Ureter (tissue), 1 donor: ENCODE measurements at regions not wholly inside any gene's neighbourhood (a gene's known extent, or its start where the extent isn't known, plus 50 kb on each side); places are given as distances from the start of the nearest gene placed in this dataset.
"Not testable (repeated sequence)": the region's sequence is repeated elsewhere in the genome, so short reads cannot be mapped to it uniquely, and the experiment has no call there.

Experiments used
- DNase-seq: peaks from one replicate; pipeline ENCODE4 v3.0.0-alpha.2; 2020; ENCODE audit warnings: low spot score
- donor health status: DM: yes; HTN: yes; CAD: no.

- no peak for DNase-seq
These were observed 992.7 kb upstream of the USP15 start for GRCh38 chr12:61267474-61267873.

DNA sequence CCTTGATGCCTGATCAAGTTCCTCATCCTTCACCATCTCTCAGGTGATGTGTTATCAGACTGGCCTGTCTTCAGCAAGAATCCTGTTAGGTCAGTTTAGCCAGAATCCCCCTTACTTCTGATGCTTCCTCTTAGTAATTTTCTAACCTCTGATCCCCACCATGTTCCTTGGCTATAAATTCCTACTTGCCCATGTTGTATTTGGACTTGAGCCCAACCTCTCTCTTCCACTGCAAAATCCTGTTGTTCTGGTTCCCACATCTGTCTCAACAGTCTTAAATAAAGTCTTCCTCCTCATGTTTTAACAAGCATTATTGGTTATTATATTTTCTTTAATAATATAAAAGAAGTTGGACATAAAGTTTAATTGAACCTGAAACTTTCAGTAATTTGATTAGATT lies 987.8 kb upstream of the USP15 start:
- DNase-seq, result no peak

DNA sequence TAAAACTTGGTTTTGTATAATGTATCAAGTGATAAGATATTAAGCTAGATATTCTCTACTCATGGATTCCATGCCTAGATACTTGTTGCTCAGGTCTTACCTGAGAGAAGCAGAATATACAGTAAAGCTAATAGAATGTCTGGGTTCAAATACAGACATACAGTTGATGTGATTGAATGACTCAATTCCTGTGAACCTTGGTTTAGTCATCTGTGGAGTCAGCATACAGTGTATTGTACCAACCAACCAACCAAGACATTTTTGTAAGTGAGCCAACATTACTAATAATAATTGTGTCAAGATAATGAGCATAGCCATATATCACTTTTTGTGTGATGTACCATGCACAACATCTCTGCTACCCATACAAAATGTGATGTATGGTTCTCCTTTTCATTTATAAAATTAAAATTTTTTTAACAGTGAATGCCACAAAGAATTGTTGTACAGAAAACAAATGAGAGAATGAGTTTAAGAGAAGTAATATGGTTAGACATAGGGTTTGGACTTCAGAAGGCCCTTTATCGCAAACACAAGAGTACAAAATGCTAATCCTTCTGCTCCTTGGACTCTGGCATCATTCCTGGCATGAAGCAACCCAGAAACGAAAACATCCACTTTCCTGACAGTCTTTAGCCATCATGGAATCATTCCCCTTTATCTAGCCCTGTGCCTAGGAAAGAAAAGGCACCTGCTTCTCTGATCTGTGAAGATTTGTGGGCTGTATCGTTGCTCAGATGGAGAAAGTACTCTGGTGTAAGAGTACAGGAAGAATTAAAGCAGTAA lies 977.2 kb upstream of the USP15 start:
- DNase-seq, result no peak

GRCh38 chr12:61290473-61290872 lies 969.7 kb upstream of the USP15 start:
- no peak for DNase-seq

GRCh38 chr12:61291647-61292046 lies 968.6 kb upstream of the USP15 start:
- no peak for DNase-seq

- DNase-seq, result not testable (repeated sequence)
These were observed 966.2 kb upstream of the USP15 start for GRCh38 chr12:61294011-61294410.

GRCh38 chr12:61301817-61302216 lies 958.4 kb upstream of the USP15 start:
- DNase-seq, result no peak

DNA sequence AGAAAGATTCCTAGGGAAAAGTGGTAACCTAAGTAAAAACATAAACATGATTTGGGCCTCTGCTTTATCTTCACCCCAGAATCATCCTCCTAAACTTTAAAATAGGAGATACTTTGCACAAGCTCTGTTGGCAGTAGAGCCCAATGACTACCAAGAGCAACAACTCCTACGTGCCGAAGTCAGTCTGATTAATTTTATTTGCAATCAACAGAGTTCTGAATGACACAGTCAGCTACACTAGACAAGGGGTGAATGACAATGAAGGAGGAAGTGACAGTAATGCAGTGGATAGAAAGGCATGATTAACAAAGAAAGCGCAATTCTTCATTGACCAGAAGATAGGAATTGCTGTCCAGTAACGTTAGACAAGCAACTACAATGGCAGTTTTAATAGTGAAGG lies 957.9 kb upstream of the USP15 start:
- no peak for DNase-seq

- no peak for DNase-seq
These were observed 952.0 kb upstream of the USP15 start for GRCh38 chr12:61308220-61308619.

- DNase-seq, result no peak
These were observed 948.8 kb upstream of the USP15 start for GRCh38 chr12:61311413-61311812.

DNA sequence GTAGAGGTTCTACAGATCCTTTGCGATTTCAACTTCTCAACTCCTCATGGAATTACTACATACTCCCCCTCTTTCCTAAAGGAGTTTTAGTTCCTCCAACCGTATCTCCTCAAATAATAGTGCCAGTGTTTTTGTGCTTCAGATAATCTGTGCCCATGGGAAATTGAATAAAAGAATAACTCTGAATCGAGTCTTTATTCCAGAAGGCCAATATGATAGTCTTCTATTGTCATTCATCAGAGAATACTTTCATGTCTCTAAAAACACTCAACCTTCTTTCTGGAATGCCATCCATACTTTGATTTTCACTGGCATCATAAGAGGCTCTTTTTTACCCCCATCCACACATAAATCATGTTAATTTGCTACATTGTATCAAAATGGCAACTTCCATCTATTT lies 911.3 kb upstream of the USP15 start:
- no peak for DNase-seq

DNA sequence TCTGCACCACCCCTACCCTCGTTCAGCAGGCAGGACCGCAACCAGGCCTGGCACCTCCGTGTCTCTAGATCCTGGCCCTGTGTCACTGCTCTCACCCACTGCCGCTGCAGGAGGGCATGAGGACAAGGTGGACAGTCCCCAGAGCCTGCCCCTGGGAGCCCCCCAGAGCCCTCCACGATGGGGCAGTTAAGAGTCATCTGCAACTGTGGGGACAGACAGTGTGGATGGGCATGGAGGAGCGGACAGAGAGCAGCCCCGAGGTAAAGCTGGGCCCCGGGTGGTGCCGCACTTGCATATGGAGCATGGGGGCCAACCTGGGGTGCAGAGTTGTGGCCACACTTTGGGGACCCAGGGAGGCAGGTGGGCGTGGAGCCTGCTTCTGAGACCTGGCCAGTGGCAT lies 905.1 kb upstream of the USP15 start:
- no peak for DNase-seq

- no peak for DNase-seq
These were observed 903.7 kb upstream of the USP15 start for GRCh38 chr12:61356485-61356884.

DNA sequence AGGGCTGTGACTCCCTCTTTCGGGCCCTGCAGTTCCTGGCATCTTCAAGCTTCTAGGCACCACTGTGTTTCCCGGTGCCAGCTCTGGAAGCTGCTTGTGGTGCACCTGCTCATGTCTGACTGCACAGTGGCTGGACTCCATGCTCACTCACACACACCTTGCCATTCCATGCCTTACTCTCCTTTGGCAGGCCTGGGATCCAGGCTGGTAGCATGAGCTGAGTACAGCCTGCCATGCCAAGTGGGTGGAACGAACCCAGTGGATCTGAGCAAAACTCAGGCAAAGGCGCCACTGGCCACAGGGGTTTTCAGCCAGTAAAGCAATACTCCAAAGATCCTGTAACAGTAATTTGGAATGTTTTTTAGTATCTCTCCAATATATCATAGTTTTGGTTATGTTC lies 902.7 kb upstream of the USP15 start:
- DNase-seq, result no peak

- DNase-seq, result no peak
These were observed 898.2 kb upstream of the USP15 start for GRCh38 chr12:61362037-61362436.

GRCh38 chr12:61365001-61365400 lies 895.2 kb upstream of the USP15 start:
- DNase-seq, result no peak

GRCh38 chr12:61367281-61367785 lies 892.9 kb upstream of the USP15 start:
- no peak for DNase-seq

- no peak for DNase-seq
These were observed 890.8 kb upstream of the USP15 start for GRCh38 chr12:61369241-61369910.

GRCh38 chr12:61384511-61384910 lies 875.7 kb upstream of the USP15 start:
- DNase-seq, result no peak

- no peak for DNase-seq
These were observed 874.4 kb upstream of the USP15 start for GRCh38 chr12:61385771-61386170.

DNA sequence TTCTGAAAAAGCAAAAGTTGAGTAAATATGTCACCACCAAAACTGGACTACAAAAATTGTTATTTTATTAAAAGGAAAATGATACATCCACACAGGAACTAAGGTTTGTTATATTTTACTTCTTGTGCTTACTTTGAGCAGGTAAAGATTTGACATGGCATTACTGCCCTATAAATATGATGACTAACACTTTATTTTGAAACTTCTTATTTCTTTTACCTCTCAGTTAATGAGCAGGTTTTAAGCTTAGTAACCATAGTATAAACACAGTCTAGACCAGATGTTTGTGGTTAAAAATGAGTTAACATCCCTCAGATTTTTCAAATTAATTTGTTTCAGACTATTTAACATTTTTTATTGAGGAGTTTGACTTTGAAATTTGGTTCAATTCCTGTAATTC lies 862.5 kb upstream of the USP15 start:
- DNase-seq, result no peak

- DNase-seq, result no peak
These were observed 848.0 kb upstream of the USP15 start for GRCh38 chr12:61412201-61412600.

- DNase-seq, result no peak
These were observed 845.7 kb upstream of the USP15 start for GRCh38 chr12:61414470-61414869.
